ENCODE measurements at regions not wholly inside any gene's neighbourhood (a gene's known extent, or its start where the extent isn't known, plus 50 kb on each side); places are given as distances from the start of the nearest gene placed in this dataset.

DNA sequence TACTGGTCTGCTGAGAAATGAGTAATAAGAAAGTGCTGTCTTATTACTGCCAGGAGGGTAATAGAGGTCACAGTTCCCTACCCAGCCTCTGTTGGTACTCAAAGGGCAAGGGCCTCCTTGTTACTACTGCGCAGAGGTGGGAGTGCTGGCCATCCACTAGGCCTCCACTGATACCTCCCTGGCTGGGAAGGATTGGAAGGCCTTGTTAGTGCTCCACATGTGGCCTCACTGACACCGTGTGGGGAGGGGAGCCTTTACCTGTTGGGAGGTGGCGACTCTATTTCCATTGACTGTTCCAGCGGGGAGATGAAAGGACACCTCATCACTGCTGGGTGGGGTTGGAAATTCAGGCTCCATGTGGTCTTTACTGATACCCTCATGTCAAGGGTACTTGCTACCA lies 57.8 kb upstream of the USP24 start:
- DNase-seq = no peak

Measured in stimulated activated CD4-positive, alpha-beta T cell treated with anti-CD3 and anti-CD28 coated beads, Interleukin-2, amount 100 ng/mL, for 24 hours (primary cell).